Lower leg skin (tissue), 3 donors: ENCODE measurements at regions not wholly inside any gene's neighbourhood (a gene's known extent, or its start where the extent isn't known, plus 50 kb on each side); places are given as distances from the start of the nearest gene placed in this dataset.

Experiments
- CTCF ChIP-seq, 3 donors: fragments of 450-650 bp; IDR thresholded peaks; one replicate each; pipeline ENCODE4 v1.5.1; 2016; ENCODE audit warnings: antibody characterized with exemption in 3 of 3, mild to moderate bottlenecking in 3 of 3, moderate library complexity in 2 of 3
- POLR2A ChIP-seq, 2 donors: fragments of 450-650 bp; IDR thresholded peaks; one replicate each; pipeline ENCODE4 v1.6.1; 2016 to 2017; ENCODE audit warnings: antibody characterized with exemption in 2 of 2, mild to moderate bottlenecking in 1 of 2, moderate library complexity in 1 of 2

- TF ChIP-seq CTCF (IDR thresholded peaks at IDR 0.05) = no peak
- TF ChIP-seq POLR2A (IDR thresholded peaks at IDR 0.05) = no peak
Measured at GRCh38 chr3:146823622-146824021, 218.5 kb upstream of the PLSCR5 start.
